Stimulated activated CD4-positive, alpha-beta T cell treated with anti-CD3 and anti-CD28 coated beads, TNF-alpha, amount 100 ng/mL, for 24 hours (primary cell): ENCODE measurements at regions not wholly inside any gene's neighbourhood (a gene's known extent, or its start where the extent isn't known, plus 50 kb on each side); places are given as distances from the start of the nearest gene placed in this dataset.
"Not testable (repeated sequence)": the region's sequence is repeated elsewhere in the genome, so short reads cannot be mapped to it uniquely, and the experiment has no call there.

Experiments used
- DNase-seq, 3 experiments: peaks; one replicate each; pipeline ENCODE4 v3.0.0-alpha.2; 2020; ENCODE audit warnings: low read depth in 3 of 3

DNA sequence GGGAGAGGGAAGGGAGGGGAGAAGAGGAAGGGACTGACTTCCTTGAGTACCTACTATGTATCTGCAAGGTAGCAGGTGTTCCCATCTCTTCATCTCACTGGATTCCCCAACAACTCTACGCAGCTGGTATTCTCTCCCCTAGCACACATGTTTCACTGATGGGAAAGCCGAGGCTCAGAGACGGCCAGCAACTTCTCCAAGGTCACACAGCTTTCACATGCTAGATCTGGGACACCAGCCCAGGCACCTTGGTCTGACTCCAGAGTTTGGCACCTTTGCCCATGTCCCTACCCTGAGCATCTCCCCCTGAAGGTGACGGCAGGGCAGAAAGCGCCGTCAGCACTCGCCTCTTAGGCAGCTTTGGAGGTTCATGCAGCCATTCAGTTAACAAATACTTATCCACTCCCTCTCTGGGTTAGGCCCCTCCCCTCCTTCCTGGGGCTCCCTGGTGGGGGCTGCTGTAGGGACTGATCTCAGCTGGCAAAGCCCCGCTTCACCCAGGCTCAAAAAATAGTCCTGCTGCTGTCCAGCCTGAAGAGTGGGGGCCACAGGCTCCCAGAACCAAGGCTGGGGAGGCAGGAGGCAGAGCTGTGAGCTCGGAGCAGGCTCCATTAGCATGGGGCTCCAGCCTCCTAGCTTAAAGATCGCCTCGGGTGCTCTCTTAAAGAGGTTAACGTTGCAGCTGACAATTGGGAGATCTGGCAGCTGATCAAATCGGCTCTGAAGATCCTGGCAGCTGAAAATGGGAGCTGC is 79.4 kb downstream of the IGLL1 start:
- DNase-seq = no peak

DNA sequence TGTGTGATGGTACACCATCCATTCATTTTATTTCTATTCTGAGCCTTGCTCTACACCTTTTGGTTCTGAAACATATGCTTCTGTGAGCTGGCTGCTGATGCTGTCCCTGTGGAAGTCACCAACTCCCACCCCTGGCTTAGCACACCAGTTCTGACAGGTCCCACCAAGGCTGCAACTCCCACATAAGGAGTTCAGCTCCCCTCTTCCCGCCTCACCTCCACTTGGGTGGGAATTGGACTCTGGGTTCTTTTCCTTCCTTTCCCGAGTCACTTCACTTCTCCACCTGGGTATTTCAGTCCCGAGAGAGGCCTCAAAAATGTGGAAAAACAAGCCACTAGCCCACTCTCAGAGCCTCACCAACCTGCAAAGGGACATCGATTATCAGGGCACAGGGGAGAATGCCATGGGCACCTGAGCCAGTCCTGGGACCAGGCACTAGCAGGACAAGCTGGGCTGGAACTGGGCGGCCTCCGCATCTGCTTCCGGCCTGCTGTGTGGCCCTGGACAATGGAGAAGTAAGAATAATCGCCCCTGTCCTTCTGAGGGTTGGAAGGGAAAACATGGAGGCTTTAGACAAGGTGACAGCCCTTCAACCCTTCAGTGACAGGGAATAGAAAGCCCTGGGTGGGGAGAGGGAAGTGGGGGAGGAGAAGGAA is 80.1 kb downstream of the IGLL1 start:
- no peak for DNase-seq

DNA sequence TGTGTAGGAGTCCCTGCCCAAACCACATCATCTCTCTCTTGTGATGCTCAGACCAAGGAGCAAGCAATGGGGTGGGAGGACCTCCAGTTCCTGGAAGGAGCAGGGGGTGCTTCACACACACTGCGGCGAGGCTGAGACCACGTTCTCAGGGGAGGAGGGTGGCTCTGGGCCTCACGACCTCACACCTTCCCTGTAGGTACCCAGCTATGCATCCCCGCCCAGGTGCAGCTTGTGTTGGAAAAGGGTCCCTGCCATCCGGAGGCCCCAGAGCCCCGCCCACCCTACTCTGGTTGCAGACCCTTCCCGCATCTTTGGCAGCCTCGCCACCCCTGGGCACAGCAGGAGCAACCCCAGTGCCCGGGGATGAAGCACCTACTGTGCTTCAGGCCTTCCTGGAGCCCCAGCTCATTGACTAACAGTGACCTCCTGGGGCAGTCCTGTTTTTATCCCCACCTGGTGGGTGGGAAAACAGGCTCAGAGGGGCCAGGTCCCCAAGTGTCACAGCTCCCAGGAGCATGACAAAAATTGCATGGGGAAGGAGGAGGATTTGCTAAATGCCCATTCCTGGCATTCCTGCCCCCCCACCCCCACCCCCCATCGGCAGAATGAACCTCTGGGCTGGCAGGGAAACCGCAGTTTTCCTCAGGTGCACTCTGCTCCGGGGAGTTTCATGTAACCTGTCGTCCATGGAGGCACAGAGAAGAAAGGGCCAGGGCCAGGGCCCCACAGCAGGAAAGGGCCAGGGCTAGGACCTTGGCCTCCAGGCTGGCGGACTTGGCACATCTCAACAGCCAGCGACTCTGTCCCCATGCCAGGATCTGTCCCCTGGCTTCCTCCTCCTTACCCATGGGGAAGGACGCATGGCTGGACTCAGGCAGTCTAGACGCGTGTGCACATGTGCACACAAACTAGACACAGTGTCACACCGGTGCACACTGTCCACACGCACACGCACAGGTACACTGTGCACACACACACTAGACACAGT is 81.0 kb downstream of the IGLL1 start:
- DNase-seq = no peak

DNA sequence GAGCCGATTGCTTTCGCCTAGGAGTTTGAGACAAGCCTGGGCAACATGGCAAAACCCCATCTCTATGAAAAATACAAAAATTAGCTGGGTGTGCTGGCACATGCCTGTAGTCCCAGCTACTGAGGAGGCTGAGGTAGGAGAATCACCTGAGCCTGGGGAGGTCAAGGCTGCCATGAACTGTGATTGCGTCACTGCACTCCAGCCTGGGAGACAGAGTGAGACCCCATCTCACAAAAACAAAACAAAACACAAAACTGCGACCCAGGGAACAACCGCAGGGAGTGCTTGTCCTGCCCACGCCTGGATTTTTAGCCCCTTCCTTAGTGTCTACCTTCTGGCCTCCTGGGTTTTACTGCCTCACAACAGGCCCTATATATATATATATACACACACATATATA is 82.2 kb downstream of the IGLL1 start:
- not testable (repeated sequence) for DNase-seq

DNA sequence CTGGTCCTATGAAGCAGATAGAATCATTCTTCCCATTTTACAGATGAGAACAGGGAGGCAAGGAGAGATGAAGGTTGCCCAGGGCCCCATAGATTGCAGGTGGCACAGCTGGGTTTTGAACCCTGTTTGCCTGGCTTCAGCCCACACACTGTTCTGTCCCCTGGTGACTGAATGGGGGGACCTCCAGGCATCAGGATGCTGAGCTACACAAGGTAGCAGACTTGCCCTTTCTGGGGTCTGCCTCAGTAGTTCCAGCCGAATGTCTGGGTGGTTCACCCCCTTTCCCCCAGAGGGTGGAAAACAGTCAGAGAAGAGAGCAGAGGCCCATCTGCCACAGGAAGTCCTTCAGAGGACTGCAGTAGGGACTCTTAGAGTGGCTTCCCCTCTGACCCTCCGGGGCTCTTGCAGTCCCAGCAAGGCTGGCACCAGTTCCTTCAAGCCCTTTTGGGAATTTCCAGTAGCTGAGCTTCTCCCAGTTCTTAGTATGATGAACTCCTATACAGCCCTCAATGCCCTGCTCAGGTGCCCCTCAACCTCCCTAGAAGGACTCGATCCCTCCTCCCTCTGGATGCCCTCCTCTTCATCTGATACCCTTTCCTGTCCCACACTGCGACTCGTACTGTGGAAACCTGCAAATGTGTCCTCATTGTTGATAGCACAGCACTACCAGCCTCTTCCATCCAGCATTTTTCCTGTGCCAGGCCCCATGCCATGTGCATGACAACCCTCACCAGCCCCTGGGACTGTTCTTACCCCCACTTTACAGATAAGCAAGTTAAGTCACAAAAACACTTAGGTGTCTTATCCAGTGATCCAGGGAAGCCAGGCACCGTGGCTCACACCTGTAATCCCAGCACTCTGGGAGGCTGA is 82.8 kb downstream of the IGLL1 start:
- DNase-seq = no peak

- no peak for DNase-seq
These were observed 83.7 kb downstream of the IGLL1 start for GRCh38 chr22:23496445-23496833.

DNA sequence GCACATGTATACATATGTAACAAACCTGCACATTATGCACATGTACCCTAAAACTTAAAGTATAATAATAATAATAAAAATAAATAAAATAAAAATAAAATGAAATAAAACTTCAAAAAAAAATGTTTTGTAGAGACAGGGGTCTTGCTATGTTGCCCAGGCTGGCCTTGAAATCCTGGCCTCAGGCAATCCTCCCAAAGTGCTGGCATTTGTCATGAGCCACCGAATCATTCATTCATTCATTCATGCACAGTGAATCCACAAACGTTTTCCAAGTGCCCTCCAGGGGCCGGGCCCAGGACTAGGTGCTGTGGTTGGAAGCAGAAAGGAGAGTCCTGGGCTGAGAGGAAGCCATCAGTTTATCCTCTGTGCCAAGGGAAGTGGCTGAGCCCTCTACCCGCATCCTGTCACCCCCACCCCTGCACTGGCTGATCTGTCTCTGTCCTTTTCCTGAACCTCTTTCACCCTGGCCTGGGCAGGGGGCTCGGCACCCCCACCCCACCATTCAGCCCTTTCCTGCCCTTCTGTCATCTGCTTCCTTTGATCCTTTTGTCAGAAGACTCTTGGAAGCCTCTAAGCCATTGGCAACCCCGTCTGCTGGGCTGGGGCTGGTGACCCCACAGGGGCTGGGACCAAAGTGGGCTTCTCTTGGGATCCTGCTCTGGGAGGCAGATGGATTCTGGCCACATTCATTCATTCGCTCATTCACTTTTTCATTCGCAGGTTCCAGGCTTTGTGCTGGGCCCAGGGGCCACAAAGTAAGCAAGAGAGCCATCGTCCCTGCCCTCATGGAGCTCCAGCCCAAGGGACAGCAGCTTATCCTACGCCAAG is 84.3 kb downstream of the IGLL1 start:
- no peak for DNase-seq

DNA sequence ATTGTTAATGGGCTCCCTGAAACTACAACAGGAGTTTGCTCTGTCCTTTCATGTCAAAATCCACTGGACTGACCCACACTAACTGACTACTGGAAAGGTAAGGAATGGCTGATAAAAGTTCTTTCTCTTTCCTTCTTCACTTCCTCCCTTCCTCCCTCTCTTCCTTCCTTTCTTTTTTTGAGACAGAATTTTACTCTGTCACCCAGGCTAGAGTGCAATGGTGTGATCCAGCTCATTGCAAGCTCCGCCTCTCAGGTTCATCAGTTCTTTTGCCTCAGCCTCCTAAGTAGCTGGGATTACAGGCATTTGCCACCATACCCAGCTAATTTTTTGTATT is 85.2 kb downstream of the IGLL1 start:
- DNase-seq = no peak

DNA sequence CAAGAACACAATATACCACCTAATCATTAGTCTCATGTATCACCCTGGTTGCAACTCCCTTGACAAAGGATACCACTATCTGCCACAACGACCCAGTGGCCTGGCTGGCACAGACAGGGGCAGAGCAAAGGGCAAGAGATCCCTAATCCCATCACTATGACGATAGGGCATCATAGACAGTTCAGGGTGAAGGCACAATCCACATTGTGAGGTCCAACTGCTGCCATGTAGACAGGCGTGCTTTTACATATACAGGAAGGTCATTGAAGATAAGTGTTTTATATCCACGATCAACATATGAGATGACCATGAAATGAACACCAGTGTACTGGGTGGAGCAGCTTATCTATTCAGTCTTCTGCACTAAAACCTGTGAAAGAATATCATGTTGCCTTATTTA is 94.6 kb downstream of the IGLL1 start:
- no peak for DNase-seq

- DNase-seq = no peak
These were observed 95.4 kb downstream of the IGLL1 start for GRCh38 chr22:23484651-23485050.

DNA sequence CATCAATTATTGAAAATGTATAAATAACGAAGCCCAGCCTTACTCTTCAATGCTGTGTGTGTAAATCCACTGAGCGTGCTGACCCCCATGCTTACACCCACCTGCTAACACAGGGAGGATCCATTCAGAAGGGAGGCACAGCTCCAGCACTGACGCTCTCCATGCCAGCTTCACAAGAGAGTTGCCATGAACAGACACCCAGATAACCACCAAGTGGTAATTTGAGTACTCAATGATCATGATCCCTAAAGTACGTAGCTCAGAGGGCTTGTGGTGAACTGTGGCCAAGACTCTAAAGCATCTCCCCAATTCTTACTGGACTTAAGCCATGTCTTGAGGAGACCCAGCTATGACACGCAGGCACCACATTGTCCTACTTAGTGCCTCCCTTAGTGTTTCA is 98.7 kb downstream of the IGLL1 start:
- DNase-seq = no peak

DNA sequence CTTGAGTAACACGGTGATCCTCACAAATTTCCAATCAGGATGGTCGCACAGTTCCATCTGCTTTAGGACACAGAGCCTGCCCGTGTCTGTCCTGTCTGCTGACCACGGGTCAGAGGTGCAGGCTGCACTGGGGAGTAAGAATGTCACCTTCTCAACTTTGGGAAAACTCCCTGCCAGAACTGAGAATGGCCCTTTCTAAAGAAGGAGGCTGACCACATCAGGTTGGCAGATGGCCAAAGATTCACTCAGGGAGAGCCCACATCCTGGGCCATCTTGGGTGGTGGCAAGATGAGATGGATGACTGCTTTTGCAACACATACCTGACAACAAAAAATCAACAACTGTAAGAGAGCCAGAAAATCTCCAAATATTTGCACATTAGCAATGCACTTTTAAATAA is 101.9 kb downstream of the IGLL1 start:
- no peak for DNase-seq

- not testable (repeated sequence) for DNase-seq
These were observed 105.6 kb downstream of the IGLL1 start for GRCh38 chr22:23474531-23474930.

DNA sequence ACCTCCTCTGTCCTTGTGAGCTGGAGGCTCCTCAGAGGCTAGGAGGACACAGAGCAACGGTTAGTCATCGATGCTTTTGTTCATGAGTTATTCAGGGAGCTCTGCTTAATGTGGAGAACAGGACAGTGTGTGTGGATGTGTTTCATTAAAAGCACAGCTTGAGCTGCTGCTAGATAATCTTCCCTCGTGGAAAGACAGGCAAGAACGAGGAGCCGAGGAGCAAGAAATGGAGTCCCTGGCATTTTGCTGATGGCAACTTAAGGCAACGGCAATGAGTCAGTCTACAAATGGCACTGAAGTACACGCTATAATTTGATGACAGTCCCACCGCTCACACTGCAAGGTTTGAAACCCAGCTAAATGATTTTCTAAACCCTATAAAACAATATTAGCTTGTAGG is 106.2 kb downstream of the IGLL1 start:
- no peak for DNase-seq

DNA sequence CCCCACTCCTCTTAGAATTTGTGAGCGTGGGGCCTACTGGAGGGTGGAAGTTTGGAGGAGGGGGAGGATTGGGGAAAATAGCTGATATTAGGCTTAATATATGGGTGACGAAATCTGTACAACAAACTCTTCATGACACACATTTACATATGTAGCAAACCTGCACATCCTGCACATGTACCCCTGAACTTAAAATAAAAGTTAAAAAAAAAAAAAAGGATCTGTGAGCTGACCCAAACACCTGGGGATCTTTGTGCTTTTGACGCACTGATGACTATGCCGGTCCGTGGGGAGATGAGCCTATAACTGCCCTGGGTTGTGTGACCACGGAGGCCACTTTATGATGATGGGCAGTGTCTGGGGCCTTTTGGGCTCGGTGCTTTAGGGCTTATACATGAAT is 107.7 kb downstream of the IGLL1 start:
- not testable (repeated sequence) for DNase-seq

DNA sequence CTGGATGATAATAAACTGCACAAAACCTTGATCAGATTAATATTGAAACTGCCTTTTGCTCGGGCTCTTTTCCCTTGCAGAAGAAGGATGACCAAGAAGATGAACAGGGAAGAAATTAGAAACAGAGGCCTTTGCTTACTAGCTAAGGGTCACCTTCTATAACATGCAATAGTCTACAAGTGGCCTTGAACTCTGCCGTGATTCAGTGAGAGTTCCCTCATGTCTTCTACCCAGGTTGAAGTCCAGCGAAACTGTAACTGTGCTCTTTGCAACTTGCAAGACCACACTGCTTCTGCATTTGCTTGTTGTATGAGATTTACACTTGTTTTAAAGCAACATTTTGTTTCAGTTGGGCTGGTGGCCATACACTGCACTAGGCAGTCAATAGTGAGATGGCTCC is 108.4 kb downstream of the IGLL1 start:
- DNase-seq = no peak

GRCh38 chr22:23470811-23471389 is 109.2 kb downstream of the IGLL1 start:
- DNase-seq = no peak

GRCh38 chr22:23467721-23468294 is 112.3 kb downstream of the IGLL1 start:
- DNase-seq = no peak

- no peak for DNase-seq
These were observed 113.7 kb downstream of the IGLL1 start for GRCh38 chr22:23466351-23466750.

DNA sequence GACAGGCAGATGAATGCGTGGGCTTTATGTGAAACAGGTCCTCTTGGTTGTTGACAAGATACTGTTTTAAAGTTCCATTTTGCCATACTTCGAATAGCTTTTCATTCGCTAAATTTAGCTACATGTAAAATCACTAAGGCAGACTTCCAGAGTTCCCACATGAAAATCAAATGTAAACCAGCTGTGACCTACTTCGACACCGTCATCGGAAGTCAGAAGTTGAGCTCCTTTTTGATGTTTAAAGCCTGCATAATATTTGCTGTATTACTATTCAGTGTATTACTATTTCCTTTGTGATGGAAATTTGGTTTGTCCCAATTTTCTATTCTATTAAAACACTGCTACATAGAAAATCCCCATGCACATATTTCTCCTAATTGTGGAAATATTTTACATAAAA is 115.3 kb downstream of the IGLL1 start:
- not testable (repeated sequence) for DNase-seq
